Spinal cord (tissue), 9 donors: ENCODE measurements at regions not wholly inside any gene's neighbourhood (a gene's known extent, or its start where the extent isn't known, plus 50 kb on each side); places are given as distances from the start of the nearest gene placed in this dataset.
A peak's percentile ranks its signal among the peaks of the same experiment; 100 is the strongest.

ENCODE experiments used
- DNase-seq, 6 donors: peaks; one replicate each; pipeline versions ENCODE4 v3.0.0 to v3.0.0-alpha.2; 2013 to 2015; ENCODE audit warnings: low spot score in 6 of 6, low read depth in 4 of 6
- H3K27ac ChIP-seq: one replicate; pipeline ENCODE4 v1.5.1; 2013; ENCODE audit warnings: low read depth, low read length, control low read depth
- H3K27me3 ChIP-seq: one replicate; pipeline ENCODE4 v1.6.1; 2013; ENCODE audit warnings: low read length; ENCODE audit not compliant: control insufficient read depth, insufficient read depth
- H3K36me3 ChIP-seq: one replicate; pipeline ENCODE4 v1.6.1; 2013; ENCODE audit warnings: low read length; ENCODE audit not compliant: control insufficient read depth, insufficient read depth
- H3K4me1 ChIP-seq: one replicate; pipeline ENCODE4 v1.6.1; 2013; ENCODE audit warnings: low read length; ENCODE audit not compliant: control insufficient read depth, insufficient read depth
- H3K4me3 ChIP-seq: one replicate; pipeline ENCODE4 v1.5.1; 2013; ENCODE audit warnings: low read depth, low read length, control low read depth
- H3K9me3 ChIP-seq: one replicate; pipeline ENCODE4 v1.6.1; 2013; ENCODE audit warnings: low read length; ENCODE audit not compliant: control insufficient read depth, insufficient read depth
- whole genome bisulfite sequencing: methylation state at CpG from one replicate; pipeline ENCODE4 v1.1.5; 2013; ENCODE audit warnings: missing lambda C conversion rate; ENCODE audit not compliant: insufficient coverage; 5-methylcytosine and 5-hydroxymethylcytosine counted together
- donor health status: healthy.

DNA sequence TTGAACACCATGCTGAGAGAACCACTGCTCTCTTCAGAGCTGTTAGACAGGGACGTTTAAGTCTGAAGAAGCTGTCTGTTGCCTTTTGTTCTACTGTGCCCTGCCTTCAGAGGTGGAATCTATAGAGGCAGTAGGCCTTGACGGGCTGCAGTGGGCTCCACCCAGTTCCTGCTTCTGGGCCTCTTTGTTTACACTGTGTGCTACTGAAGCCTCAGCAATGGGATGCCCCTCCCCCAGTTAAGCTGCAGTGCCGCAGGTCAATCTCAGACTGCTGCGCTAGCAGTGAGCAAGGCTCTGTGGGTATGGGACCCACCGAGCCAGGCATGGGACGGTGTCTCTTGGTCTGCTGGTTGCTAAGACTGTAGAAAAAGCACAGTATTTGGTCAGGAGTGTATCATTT lies 162.3 kb upstream of the NXPH2 start:
- Histone ChIP-seq H3K9me3 (no peaks in the 10 kb centered on the region), H3K4me1 (no peaks in the 10 kb centered on the region), H3K36me3 (no peaks in the 10 kb centered on the region), H3K4me3 (no peak overlapping the region), H3K27me3 (no peaks in the 10 kb centered on the region), H3K27ac (no peak overlapping the region)
- DNase-seq = no peak
- WGBS = 65% methylated on average over 5 of the region's 6 CpGs

DNA sequence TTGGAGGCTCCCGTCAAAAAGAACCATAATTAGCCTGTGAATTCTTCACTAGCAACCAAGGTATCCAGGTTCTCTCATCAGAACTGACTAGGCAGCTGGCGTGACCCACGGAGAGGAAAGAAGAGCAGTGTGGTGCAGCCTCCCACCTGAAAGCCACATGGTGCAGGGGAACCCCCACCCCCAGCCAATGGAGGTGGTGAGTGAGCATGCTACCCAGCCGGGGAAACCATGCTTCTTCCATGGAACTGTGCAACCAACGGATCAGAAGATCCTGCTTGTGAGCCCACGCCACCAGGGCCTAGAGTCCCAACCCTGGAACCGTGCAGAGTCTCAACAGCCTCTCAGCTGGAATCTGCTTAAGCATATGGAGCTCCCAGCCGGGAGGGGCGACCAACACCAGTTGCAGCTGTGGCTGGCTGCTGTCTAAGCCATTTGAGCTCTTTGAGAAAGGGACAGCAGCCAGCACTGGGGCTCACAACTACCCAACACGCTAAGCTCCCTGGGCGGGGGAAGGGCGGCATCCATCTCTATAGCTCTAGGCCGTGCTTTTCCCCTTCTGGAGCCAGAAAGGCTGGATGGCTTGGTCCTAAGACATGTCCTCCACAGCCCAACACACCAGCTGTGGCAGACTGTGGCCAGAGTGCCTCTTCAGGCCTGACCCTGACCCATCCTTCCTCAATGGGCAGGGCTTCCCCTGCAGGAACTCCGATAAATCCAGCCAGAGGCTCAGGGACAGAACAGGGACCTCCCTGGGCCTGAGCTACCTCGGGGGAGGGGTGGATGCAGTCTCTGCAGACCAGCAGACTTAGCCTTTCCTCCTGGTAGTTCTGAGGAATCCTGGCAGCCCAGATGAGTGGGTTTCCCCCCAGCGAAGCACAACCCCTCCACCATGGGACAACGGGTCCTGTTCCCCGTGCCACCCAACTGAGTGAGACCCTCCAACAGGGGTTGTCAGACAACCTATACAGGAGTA lies 151.4 kb upstream of the NXPH2 start:
- Histone ChIP-seq H3K36me3 (no peaks in the 10 kb centered on the region), H3K27ac (no peak overlapping the region), H3K4me1 (no peaks in the 10 kb centered on the region), H3K9me3 (no peaks in the 10 kb centered on the region), H3K27me3 (no peaks in the 10 kb centered on the region), H3K4me3 (no peak overlapping the region)
- 88% methylated on average over 17 of the region's 18 CpGs for WGBS
- no peak for DNase-seq

DNA sequence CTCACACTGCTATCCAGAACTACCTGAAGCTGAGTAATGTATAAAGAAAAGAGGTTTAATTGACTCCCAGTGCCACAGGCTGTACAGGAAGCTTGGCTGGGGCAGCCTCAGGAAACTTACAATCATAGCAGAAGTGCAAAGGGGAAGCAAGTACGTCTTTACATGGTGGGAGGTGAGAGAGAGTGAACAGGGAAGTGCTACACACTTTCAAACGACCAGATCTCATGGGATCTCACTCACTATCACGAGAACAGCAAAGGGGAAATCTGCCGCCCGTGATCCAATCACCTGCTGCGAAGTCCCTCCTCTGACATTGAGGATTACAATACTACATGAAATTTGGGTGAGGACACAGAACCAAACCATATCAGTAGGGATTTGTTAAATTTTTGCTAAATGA lies 150.4 kb upstream of the NXPH2 start:
- Histone ChIP-seq H3K27ac (no peak overlapping the region), H3K36me3 (no peaks in the 10 kb centered on the region), H3K4me1 (no peaks in the 10 kb centered on the region), H3K4me3 (no peak overlapping the region), H3K27me3 (no peaks in the 10 kb centered on the region), H3K9me3 (no peaks in the 10 kb centered on the region)
- no peak for DNase-seq
- WGBS = no CpG with 5 or more reads among the region's 6 CpGs

DNA sequence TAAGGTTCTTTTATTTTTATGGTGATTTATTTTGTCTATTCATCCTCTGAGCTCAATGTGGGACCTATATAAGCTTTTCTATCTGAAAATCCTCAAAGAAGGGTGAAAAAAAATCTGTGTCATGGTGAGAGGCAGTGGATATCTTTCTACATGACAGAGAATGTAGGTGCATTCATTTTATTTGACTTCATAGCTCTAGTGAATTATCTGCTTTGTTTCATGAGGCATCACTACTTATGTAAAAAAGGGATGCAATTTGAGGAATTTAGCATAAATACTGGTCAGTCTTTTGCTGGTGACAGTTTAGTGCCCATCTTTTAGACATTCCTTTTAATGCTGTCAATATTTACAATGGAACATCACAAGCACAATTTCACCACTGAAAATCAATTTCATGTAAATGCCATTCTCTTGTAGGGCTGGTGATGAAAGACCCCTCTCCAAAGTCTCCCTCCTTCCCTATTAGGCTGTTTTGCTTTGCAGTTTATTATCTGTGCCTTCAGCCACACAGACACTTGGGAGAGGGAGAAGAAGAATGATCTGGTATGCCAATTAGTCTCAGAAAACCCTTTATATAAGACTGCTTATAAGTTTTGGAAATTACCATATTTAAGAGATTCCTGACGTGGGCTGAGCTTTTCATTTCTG lies 148.3 kb upstream of the NXPH2 start:
- Histone ChIP-seq H3K36me3 (no peaks in the 10 kb centered on the region), H3K4me3 (no peak overlapping the region), H3K27me3 (no peaks in the 10 kb centered on the region), H3K9me3 (no peaks in the 10 kb centered on the region), H3K4me1 (no peaks in the 10 kb centered on the region), H3K27ac (no peak overlapping the region)
- no peak for DNase-seq
- 100% methylated on average over 1 of the region's 1 CpG for WGBS

DNA sequence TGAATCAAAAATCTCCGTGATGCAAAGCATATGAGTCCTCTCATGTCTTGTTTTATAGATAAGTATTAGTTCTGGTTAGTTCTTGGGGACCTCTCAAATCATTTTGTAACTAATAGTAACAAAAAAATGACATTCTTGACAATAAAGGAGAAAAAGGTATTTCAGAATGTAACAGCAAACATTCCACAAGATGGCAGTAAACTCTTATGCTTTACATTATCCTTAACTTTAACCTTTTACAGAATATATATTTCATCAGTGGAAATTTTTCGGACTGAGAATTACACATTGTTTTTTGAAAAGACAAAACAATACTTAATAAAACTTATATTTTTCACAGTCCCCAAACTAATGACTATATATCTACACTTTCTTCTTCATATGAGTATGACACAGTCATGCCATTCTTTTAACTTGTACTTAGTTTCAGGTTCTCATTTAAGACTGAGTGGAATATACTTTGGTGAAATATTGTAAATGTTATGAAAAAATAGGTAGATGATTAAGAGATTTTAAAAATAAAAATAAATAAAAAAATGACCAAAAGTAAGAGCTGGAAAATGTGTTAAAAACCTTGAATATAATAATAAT lies 142.9 kb upstream of the NXPH2 start:
- no peaks in the 10 kb centered on the region for H3K4me1 ChIP-seq
- H3K36me3 ChIP-seq = no peaks in the 10 kb centered on the region
- peak in 5 of 6 donors; percentile 30 to 89 (median 42) for DNase-seq
- no peak overlapping the region for H3K4me3 ChIP-seq
- no CpG with 5 or more reads among the region's 2 CpGs for WGBS
- no peaks in the 10 kb centered on the region for H3K27me3 ChIP-seq
- no peak overlapping the region for H3K27ac ChIP-seq
- H3K9me3 ChIP-seq = no peaks in the 10 kb centered on the region

DNA sequence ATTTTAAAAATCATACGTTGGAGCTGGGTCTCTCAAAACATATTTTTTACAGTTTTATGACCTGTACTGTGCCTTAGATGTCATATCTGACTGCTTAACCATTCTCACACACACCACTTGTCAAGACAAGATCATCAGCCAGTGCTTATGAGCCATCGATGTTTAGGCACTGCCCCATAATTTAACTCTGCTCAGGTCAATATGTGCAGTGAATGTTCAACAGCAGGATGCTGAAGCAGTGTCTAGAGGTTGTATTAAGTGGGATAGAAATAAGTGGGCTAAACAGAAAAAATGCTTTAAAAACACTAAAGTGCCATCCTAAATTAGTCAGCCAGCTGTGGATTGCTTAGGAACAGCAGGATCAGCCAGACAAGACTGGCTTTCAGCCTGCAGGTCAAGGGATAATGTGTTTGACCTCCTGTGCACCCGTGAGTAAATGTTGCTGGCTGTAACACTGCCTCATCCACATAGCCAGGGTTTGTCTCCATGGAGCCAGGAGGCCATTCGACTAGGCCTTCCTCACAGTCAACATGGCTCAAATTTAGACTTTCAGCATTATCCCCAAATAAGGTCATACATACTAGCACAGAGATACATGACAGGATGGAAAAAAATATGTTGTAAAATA lies 139.0 kb upstream of the NXPH2 start:
- Histone ChIP-seq H3K27ac (no peak overlapping the region), H3K9me3 (no peaks in the 10 kb centered on the region), H3K36me3 (no peaks in the 10 kb centered on the region), H3K4me3 (no peak overlapping the region), H3K4me1 (no peaks in the 10 kb centered on the region), H3K27me3 (no peaks in the 10 kb centered on the region)
- WGBS = 20% methylated on average over 1 of the region's 4 CpGs
- DNase-seq = peak in 1 of 6 donors; percentile 23

DNA sequence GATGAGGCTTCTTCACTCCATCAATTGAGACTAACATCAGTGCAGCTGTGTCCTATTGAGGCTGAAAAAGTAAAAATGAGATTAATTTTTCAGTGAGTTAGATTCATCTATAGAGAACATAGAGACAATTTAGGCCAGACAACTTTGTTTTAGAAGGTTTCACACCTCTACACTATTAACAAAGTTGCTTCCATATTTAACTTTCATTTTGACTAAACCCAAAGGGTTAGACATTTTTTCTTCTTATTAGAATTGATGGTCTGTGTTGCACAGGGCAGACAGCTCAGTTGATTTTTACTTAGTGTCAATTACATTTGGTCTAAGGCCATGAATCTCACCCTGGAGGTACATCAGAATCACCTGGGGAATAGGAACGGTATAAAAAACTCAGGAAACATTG lies 130.2 kb upstream of the NXPH2 start:
- no peak for DNase-seq
- Histone ChIP-seq H3K27ac (no peak overlapping the region), H3K4me3 (no peak overlapping the region), H3K36me3 (no peaks in the 10 kb centered on the region), H3K27me3 (no peaks in the 10 kb centered on the region), H3K4me1 (no peaks in the 10 kb centered on the region), H3K9me3 (no peaks in the 10 kb centered on the region)
- WGBS = no CpG with 5 or more reads among the region's 1 CpG

DNA sequence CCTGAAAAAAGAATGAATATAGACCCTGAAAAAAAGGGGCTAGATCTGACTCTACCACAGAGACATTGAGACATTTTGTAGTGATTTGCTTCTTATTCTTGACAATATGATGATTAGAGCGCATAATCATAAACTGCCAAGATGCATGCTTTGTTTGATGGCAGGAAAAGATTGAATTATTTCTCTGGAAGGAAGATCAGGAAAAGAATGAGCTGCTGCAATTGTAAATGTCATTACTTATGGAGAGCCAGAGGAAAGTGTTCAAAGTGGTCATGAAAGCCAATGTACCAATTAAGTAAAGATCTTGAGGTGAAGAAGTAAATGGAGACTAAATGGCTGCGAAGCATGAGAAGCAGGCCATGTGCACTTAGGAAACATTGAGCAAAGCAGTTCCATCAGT lies 126.4 kb upstream of the NXPH2 start:
- Histone ChIP-seq H3K9me3 (no peaks in the 10 kb centered on the region), H3K36me3 (peaks cover 2% of the 10 kb centered on the region), H3K27ac (no peak overlapping the region), H3K27me3 (no peaks in the 10 kb centered on the region), H3K4me3 (no peak overlapping the region), H3K4me1 (no peaks in the 10 kb centered on the region)
- no peak for DNase-seq
- 100% methylated on average over 1 of the region's 2 CpGs for WGBS

DNA sequence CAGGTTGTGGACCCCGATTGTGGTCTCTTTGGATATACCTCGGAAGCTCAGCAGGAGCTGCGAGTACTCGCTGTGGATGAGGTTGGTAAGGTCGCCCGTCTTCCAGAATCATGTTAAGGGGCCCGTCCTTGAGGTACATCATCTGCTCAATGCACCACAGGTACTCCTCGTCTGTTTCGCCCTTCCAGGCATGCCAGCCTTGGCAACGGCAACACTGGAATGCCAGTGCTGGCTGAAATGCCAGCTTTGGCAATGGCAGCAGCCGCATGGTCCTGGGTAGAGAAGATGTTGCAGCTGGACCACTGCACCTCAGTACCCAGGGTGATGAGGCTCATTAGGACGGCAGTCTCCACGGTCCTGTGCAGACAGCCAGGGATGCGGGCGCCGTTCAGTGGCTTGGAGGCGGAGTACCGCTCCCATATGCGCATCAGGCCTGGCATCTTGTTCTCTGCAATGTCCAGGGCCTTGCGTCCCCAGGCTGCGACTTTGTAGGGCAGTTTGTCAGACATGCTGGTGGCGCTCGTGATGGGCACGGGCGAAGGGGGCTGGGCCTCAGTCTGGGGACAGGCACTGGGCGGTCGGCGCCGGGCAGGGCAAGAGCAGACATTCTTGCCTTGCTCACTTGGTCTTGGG lies 122.2 kb upstream of the NXPH2 start:
- no peak overlapping the region for H3K4me3 ChIP-seq
- no peak for DNase-seq
- 98% methylated on average over 29 of the region's 29 CpGs for WGBS
- peaks cover 2% of the 10 kb centered on the region for H3K36me3 ChIP-seq
- no peaks in the 10 kb centered on the region for H3K4me1 ChIP-seq
- no peak overlapping the region for H3K27ac ChIP-seq
- H3K9me3 ChIP-seq = no peaks in the 10 kb centered on the region
- H3K27me3 ChIP-seq = no peaks in the 10 kb centered on the region
